Body of pancreas (tissue), 4 donors: ENCODE measurements at regions not wholly inside any gene's neighbourhood (a gene's known extent, or its start where the extent isn't known, plus 50 kb on each side); places are given as distances from the start of the nearest gene placed in this dataset.

Source experiments
- CTCF ChIP-seq, 7 experiments: fragments of 450-650 bp in 4 of 7; fragments of 200-600 bp in 3 of 7; sonication (generic) in 3 of 7; IDR thresholded peaks; one replicate each; pipeline ENCODE4 v1.5.1; 2016 to 2019; ENCODE audit warnings: antibody characterized with exemption in 7 of 7
- POLR2A ChIP-seq, 3 donors: fragments of 450-650 bp; IDR thresholded peaks; one replicate each; pipeline ENCODE4 v1.6.1; 2016; ENCODE audit warnings: antibody characterized with exemption in 3 of 3, mild to moderate bottlenecking in 2 of 3

DNA sequence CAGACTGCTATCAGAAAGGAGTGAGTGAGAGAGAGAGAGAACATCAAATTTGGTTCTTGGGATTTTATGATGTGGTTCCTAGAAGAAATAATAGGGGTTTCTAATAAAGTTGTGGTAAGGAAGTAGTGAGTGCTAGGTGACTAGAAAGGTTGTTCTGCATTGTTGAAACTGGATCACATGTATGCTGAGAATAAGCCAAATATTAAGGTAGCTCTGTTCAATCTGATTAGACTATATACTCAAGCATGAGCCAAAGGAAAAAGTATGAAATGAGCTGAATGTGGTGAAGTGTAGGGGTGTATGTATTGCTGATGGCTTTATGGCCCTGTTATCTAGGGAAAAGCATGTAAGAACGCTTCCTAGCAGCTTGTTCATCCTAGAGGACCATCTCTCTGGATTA, 63.0 kb upstream of the IMPG1 start:
- TF ChIP-seq POLR2A (IDR thresholded peaks at IDR 0.05): no peak
- no peak for TF ChIP-seq CTCF (IDR thresholded peaks at IDR 0.05)
